ENCODE measurements at regions not wholly inside any gene's neighbourhood (a gene's known extent, or its start where the extent isn't known, plus 50 kb on each side); places are given as distances from the start of the nearest gene placed in this dataset.

DNA sequence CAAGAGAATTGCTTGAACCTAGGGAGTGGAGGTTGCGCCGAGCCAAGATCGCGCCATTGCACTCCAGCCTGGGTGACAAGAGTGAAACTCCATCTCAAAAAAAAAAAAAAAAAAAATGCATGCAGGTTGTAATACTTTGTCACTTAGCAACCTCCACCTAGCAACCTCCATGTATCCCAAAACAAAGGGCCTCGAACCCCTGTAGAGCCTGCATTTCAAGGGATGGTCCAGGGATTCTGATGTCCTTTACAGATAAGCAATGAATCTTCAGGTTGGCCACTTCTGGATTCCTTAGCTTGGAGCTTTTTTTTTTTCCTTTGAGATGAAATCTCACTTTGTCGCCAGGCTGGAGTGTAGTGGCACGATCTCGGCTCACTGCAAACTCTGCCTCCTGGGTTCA, 1211.0 kb downstream of the TYW1 start:
- H3K4me1 ChIP-seq (ENCODE audit: control insufficient read depth, insufficient read depth, low read length): no peaks in the 10 kb centered on the region
- H3K9me3 ChIP-seq (ENCODE audit: control insufficient read depth, insufficient read depth, low read depth, low read length): no peaks in the 10 kb centered on the region
- no peaks in the 10 kb centered on the region for H3K36me3 ChIP-seq (ENCODE audit: control insufficient read depth in 2 of 2, insufficient read depth in 1 of 2, low read length in 2 of 2)
- H3K27ac ChIP-seq (ENCODE audit: extremely low read depth, low read depth, low read length): no peak overlapping the region
- no peak overlapping the region for H3K4me3 ChIP-seq (ENCODE audit: low read depth, low read length)
- POLR2A ChIA-PET: no interaction called here
- CTCF ChIA-PET: no interaction called here
- TF ChIP-seq ZBTB26 (tag by site-specific recombination; optimal IDR thresholded peaks at IDR 0.05) (no peak), ZNF514 (tag by site-specific recombination; IDR thresholded peaks at IDR 0.05) (no peak), ZBTB1 (tag by site-specific recombination; IDR thresholded peaks at IDR 0.05) (no peak), TCF7L2 (IDR thresholded peaks at IDR 0.05; ENCODE audit: borderline replicate concordance, low read depth, low read length) (no peak), ZNF24 (tag by site-specific recombination; IDR thresholded peaks at IDR 0.05) (no peak), ZNF214 (tag by site-specific recombination; IDR thresholded peaks at IDR 0.05; ENCODE audit: borderline replicate concordance) (no peak), ZNF302 (tag by site-specific recombination; IDR thresholded peaks at IDR 0.05; ENCODE audit: low read depth) (no peak)

- Histone ChIP-seq H3K27ac (ENCODE audit: extremely low read depth, low read depth, low read length) (no peak overlapping the region), H3K36me3 (ENCODE audit: control insufficient read depth in 2 of 2, insufficient read depth in 1 of 2, low read length in 2 of 2) (no peaks in the 10 kb centered on the region), H3K9me3 (ENCODE audit: control insufficient read depth, insufficient read depth, low read depth, low read length) (no peaks in the 10 kb centered on the region), H3K4me1 (ENCODE audit: control insufficient read depth, insufficient read depth, low read length) (no peaks in the 10 kb centered on the region), H3K4me3 (ENCODE audit: low read depth, low read length) (no peak overlapping the region)
- ChIA-PET POLR2A (no interaction called here), CTCF (no interaction called here)
- no peak for TF ChIP-seq TCF7L2 (IDR thresholded peaks at IDR 0.05; ENCODE audit: borderline replicate concordance, low read depth, low read length)
- no peak for TF ChIP-seq ZNF398 (tag by site-specific recombination; IDR thresholded peaks at IDR 0.05)
- no peak for TF ChIP-seq REPIN1 (tag by site-specific recombination; IDR thresholded peaks at IDR 0.05; ENCODE audit: low read depth)
- TF ChIP-seq, protein P1, sequence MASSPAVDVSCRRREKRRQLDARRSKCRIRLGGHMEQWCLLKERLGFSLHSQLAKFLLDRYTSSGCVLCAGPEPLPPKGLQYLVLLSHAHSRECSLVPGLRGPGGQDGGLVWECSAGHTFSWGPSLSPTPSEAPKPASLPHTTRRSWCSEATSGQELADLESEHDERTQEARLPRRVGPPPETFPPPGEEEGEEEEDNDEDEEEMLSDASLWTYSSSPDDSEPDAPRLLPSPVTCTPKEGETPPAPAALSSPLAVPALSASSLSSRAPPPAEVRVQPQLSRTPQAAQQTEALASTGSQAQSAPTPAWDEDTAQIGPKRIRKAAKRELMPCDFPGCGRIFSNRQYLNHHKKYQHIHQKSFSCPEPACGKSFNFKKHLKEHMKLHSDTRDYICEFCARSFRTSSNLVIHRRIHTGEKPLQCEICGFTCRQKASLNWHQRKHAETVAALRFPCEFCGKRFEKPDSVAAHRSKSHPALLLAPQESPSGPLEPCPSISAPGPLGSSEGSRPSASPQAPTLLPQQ (tag by site-specific recombination; IDR thresholded peaks at IDR 0.05): no peak
- no peak for TF ChIP-seq TRIM28 (IDR thresholded peaks at IDR 0.05; ENCODE audit: borderline replicate concordance, low read length)
- no peak for TF ChIP-seq ZNF350 (tag by site-specific recombination; IDR thresholded peaks at IDR 0.05)
- TF ChIP-seq ZNF223 (tag by site-specific recombination; IDR thresholded peaks at IDR 0.05): no peak
- TF ChIP-seq PRDM2 (tag by site-specific recombination; IDR thresholded peaks at IDR 0.05; ENCODE audit: borderline replicate concordance): no peak
- no peak for TF ChIP-seq ZNF580 (tag by site-specific recombination; IDR thresholded peaks at IDR 0.05)
- TF ChIP-seq OVOL3 (tag by site-specific recombination; IDR thresholded peaks at IDR 0.05): no peak
- no peak for TF ChIP-seq ZNF211 (tag by site-specific recombination; IDR thresholded peaks at IDR 0.05; ENCODE audit: low read depth)
- TF ChIP-seq SETDB1 (IDR thresholded peaks at IDR 0.05; ENCODE audit: insufficient read length, low read length): no peak
- TF ChIP-seq ZNF571 (tag by site-specific recombination; IDR thresholded peaks at IDR 0.05): no peak
- no peak for TF ChIP-seq ZNF488 (tag by site-specific recombination; IDR thresholded peaks at IDR 0.05)
- TF ChIP-seq ZNF521 (tag by site-specific recombination; IDR thresholded peaks at IDR 0.05): no peak
- no peak for TF ChIP-seq GLI4 (tag by site-specific recombination; IDR thresholded peaks at IDR 0.05)
- no peak for TF ChIP-seq ZSCAN30 (tag by site-specific recombination; IDR thresholded peaks at IDR 0.05)
These were observed 1212.9 kb downstream of the TYW1 start for GRCh38 chr7:68209486-68209885.

Measured in HEK293 (cell line).